ENCODE measurements at regions not wholly inside any gene's neighbourhood (a gene's known extent, or its start where the extent isn't known, plus 50 kb on each side); places are given as distances from the start of the nearest gene placed in this dataset.
"Not testable (repeated sequence)": the region's sequence is repeated elsewhere in the genome, so short reads cannot be mapped to it uniquely, and the experiment has no call there.

DNA sequence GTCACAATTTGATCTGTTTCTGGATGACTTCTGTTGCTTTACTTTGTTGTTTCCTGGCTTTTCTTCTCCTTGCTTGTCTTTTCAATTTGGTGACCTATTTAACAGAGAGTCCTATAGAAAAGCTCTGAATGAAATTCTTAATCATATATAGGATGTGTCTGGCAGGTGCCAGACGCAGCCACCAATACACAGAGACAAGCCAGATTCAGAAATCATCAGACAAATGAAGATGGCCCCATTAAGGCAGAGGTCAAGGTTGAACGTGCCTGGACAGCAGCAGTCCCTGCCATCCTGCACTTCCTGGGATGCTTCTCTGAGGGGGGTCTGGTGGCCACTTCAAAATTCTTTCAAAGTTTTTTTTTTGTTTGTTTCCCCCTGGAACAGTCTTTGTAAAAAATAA is 846.7 kb upstream of the COBL start:
- FAIRE-seq, result no peak
- TF ChIP-seq, protein P1, sequence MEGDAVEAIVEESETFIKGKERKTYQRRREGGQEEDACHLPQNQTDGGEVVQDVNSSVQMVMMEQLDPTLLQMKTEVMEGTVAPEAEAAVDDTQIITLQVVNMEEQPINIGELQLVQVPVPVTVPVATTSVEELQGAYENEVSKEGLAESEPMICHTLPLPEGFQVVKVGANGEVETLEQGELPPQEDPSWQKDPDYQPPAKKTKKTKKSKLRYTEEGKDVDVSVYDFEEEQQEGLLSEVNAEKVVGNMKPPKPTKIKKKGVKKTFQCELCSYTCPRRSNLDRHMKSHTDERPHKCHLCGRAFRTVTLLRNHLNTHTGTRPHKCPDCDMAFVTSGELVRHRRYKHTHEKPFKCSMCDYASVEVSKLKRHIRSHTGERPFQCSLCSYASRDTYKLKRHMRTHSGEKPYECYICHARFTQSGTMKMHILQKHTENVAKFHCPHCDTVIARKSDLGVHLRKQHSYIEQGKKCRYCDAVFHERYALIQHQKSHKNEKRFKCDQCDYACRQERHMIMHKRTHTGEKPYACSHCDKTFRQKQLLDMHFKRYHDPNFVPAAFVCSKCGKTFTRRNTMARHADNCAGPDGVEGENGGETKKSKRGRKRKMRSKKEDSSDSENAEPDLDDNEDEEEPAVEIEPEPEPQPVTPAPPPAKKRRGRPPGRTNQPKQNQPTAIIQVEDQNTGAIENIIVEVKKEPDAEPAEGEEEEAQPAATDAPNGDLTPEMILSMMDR (IDR thresholded peaks at IDR 0.05; ENCODE audit: insufficient read depth, missing control alignments), result no peak

DNA sequence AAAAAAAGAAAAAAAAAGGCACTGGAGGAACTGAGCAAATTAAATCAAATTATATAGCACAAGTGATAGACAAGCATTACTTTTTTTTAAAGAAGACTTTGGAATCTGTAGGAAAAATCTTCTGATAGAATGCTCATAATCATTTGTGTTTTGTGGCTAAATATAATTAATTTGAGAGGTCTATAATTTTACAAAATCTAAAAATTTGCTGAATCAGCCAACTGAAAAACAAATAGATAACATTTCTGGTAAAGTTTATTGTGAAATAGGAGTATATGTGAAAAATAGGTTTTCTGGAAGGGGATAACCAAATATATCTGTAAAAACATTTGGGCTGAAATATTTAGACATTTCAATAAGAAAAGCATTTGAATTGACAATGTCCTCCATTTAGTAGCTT is 844.9 kb upstream of the COBL start:
- TF ChIP-seq, protein P1 (IDR thresholded peaks at IDR 0.05; ENCODE audit: insufficient read depth, missing control alignments), result no peak
- DNase-seq (ENCODE audit: insufficient read length, low spot score) (no peak), FAIRE-seq (no peak)

More for the DNA sequence above, 846.7 kb upstream of the COBL start:
- no peak for DNase-seq (ENCODE audit: insufficient read length, low spot score)

DNA sequence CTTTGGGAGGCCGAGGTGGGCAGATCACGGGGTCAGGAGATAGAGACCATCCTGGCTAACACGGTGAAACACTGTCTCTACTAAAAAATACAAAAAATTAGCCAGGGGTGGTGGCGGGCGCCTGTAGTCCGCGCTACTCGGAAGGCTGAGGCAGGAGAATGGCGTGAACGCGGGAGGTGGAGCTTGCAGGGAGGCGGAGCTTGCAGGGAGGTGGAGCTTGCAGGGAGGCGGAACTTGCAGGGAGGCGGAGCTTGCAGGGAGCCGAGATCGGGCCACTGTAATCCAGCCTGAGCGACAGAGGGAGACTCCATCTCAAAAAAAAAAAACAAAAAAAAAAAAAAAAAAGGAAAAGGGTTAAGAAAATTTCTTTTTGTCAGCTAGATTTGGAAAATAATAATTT is 842.8 kb upstream of the COBL start:
- not testable (repeated sequence) for FAIRE-seq; DNase-seq (ENCODE audit: insufficient read length, low spot score)

DNA sequence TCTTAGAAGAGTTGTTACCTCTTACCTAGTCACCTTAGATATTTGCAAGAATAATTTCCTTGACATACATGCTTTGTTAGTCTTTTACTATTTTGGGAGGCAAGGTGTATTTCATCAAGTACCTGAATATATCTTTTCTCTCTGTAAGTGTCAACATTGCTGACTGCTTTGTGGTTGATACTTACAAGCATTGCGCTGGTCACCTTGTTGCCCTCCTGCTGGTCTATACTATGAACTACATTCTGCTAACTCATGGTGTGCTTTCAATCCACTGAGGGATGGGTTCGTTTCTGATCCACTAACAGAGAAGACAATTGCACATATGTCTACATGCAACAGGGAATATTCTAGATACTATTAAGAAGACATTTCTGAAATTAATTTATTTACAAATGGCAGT is 837.8 kb upstream of the COBL start:
- TF ChIP-seq, protein P1 (IDR thresholded peaks at IDR 0.05; ENCODE audit: insufficient read depth, missing control alignments), result no peak
- DNase-seq (ENCODE audit: insufficient read length, low spot score) (no peak), FAIRE-seq (no peak)

DNA sequence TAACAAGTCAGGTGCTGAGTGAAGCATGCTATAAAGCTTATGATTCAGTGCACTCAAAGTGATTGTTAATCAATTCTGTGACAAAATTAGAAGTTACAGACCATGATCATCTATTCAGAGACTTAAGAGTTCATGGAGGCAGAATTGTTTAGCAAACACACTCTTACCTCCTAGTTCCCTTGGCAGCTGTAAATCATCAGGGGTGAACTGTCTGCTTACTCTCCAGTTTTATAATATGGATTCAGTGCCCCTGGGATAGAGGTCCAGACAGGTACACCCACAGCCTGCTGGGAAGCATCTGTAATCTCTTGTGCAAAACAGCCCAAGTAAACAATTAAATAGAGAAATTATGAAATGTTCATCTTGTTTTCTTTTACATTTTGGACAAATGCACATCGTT is 835.0 kb upstream of the COBL start:
- TF ChIP-seq, protein P1 (IDR thresholded peaks at IDR 0.05; ENCODE audit: insufficient read depth, missing control alignments), result no peak
- DNase-seq (ENCODE audit: insufficient read length, low spot score) (no peak), FAIRE-seq (no peak)

DNA sequence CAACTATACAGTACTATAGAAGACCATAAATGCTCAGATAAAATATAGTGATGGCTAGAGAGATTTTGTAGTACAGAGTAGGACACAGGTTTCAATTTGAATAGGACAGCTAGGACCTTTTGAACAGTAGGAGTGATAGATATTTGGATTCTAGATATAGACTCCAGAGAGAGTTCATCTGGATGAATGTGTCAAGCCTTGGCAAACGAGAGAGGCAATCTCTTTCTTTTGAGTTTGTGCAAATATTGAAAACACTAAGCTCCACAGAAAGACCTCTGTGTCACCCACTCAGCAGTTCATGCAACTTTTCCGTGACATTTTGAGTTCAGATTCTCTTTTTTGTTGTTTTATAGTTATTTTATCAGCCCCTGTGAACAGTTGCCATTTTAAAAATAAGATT is 834.3 kb upstream of the COBL start:
- FAIRE-seq, result no peak
- TF ChIP-seq, protein P1 (IDR thresholded peaks at IDR 0.05; ENCODE audit: insufficient read depth, missing control alignments), result no peak
- DNase-seq (ENCODE audit: insufficient read length, low spot score), result no peak

DNA sequence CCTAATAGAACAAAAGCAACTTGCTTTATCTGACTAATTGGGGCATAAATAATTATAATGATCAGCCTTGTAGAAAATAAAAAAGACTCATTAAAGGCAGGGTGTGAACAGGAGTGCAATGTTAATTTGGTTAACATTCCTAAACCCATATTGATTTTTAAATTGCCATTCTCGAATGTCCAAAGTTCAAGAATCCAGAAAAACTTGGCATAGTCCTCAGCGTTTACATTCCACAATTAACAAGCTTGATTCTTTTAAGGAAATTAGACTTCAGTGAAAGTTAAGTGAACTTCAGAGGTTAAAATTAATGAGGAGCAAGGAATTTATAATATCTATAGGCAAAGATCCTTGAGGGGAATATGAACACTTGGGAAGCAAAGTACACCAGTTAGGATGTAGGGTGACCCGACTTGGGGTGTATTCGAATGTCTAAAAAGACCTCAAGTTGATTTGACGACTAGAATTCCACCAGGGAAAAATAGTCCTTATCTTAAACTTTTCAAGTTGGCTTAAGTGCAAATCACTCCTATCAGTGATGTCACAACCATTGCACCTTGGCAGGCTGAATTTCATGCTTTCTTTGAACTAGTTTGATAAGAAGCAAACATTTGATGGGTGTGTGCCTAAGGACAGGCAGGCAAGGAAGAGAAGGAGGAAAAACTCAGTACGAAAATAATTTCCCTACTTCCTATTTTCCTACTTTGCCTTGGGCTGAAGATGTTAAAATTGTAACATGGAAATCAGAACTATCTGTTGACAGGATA is 830.4 kb upstream of the COBL start:
- TF ChIP-seq, protein P1 (IDR thresholded peaks at IDR 0.05; ENCODE audit: insufficient read depth, missing control alignments), result no peak
- FAIRE-seq, result no peak

More for the DNA sequence above, 830.4 kb upstream of the COBL start:
- DNase-seq (ENCODE audit: insufficient read length, low spot score), result no peak

All from D721Med (cell line).